Neural cell (in vitro differentiated cells): ENCODE measurements at regions not wholly inside any gene's neighbourhood (a gene's known extent, or its start where the extent isn't known, plus 50 kb on each side); places are given as distances from the start of the nearest gene placed in this dataset.

Experiments
- H2AFZ ChIP-seq: fragments of 200-600, 300-800 bp; sonication (generic), shearing (Covaris generic); 2 replicates; pipeline ENCODE4 v1.6.0; 2014; ENCODE audit warnings: low read depth, mild to moderate bottlenecking, antibody characterized with exemption, low read length, moderate library complexity
- H3F3A ChIP-seq: fragments of 200-600 bp; shearing (Covaris generic); 2 replicates; pipeline ENCODE4 v1.6.1; 2016; ENCODE audit warnings: mild to moderate bottlenecking, moderate library complexity, mixed read lengths, antibody characterized with exemption, low read length; ENCODE audit not compliant: insufficient read depth, poor library complexity, severe bottlenecking
- H3K27ac ChIP-seq: fragments of 200-600, 300-800 bp; sonication (generic), shearing (Covaris generic); 2 replicates; pipeline ENCODE4 v1.5.1; 2014; ENCODE audit warnings: mild to moderate bottlenecking, low read length, moderate library complexity
- H3K27me3 ChIP-seq: fragments of 300-800, 200-600 bp; sonication (generic), shearing (Covaris generic); 2 replicates; pipeline ENCODE4 v1.6.0; 2014; ENCODE audit warnings: mild to moderate bottlenecking, low read depth, low read length, moderate library complexity; ENCODE audit not compliant: insufficient read depth
- H3K36me3 ChIP-seq: fragments of 300-800, 200-600 bp; sonication (generic), shearing (Covaris generic); 2 replicates; pipeline ENCODE4 v1.5.1; 2014; ENCODE audit warnings: mild to moderate bottlenecking, antibody characterized with exemption, low read length, moderate library complexity; ENCODE audit not compliant: insufficient read depth
- H3K4me2 ChIP-seq: fragments of 300-800, 200-600 bp; sonication (generic), shearing (Covaris generic); 2 replicates; pipeline ENCODE4 v1.6.0; 2014; ENCODE audit warnings: mild to moderate bottlenecking, low read length
- H3K4me3 ChIP-seq: fragments of 300-800, 200-600 bp; sonication (generic), shearing (Covaris generic); 2 replicates; pipeline ENCODE4 v1.5.1; 2014; ENCODE audit warnings: mild to moderate bottlenecking, low read length, moderate library complexity
- H3K79me2 ChIP-seq: fragments of 200-600 bp; shearing (Covaris generic); replicated peaks from 2 replicates; pipeline ENCODE4 v1.6.0; 2014; ENCODE audit warnings: mild to moderate bottlenecking, low read length, moderate library complexity; ENCODE audit not compliant: insufficient read depth
- H3K9ac ChIP-seq: fragments of 300-800, 200-600 bp; sonication (generic), shearing (Covaris generic); 2 replicates; pipeline ENCODE4 v1.6.1; 2016; ENCODE audit warnings: mild to moderate bottlenecking, low read length, mixed read lengths
- H3K9me2 ChIP-seq: fragments of 200-600 bp; shearing (Covaris generic); 2 replicates; pipeline ENCODE4 v1.6.1; 2016; ENCODE audit warnings: mild to moderate bottlenecking, low read length, mixed read lengths; ENCODE audit not compliant: insufficient read depth
- H3K9me3 ChIP-seq: fragments of 200-600, 300-800 bp; sonication (generic), shearing (Covaris generic); 2 replicates; pipeline ENCODE4 v1.6.1; 2016; ENCODE audit warnings: mild to moderate bottlenecking, mixed run types, low read length, moderate library complexity, mixed read lengths
- H4K20me1 ChIP-seq: fragments of 200-600 bp; shearing (Covaris generic); 2 replicates; pipeline ENCODE4 v1.6.1; 2016; ENCODE audit warnings: mild to moderate bottlenecking, mixed run types; ENCODE audit not compliant: insufficient read depth
- EP300 ChIP-seq: fragments of 450-650 bp; conservative IDR thresholded peaks from 2 replicates; pipeline ENCODE4 v1.6.1; 2014; ENCODE audit warnings: antibody characterized with exemption, mild to moderate bottlenecking, moderate library complexity; ENCODE audit not compliant: poor library complexity, severe bottlenecking
- EZH2 ChIP-seq: fragments of 200-600, 300-800 bp; shearing (Covaris generic), sonication (generic); IDR thresholded peaks from 2 replicates; pipeline ENCODE4 v1.6.1; 2014; ENCODE audit warnings: antibody characterized with exemption, low read length, borderline replicate concordance, mild to moderate bottlenecking; ENCODE audit not compliant: insufficient read depth, poor library complexity, severe bottlenecking
- MXI1 ChIP-seq: fragments of 450-650 bp; conservative IDR thresholded peaks from 2 replicates; pipeline ENCODE4 v1.6.1; 2014; ENCODE audit warnings: antibody characterized with exemption, mild to moderate bottlenecking; ENCODE audit not compliant: poor library complexity, severe bottlenecking
- POLR2AphosphoS5 ChIP-seq: IDR thresholded peaks from 2 replicates; pipeline ENCODE4 v1.6.1; 2012
- RAD21 ChIP-seq: fragments of 450-650 bp; conservative IDR thresholded peaks from 2 replicates; pipeline ENCODE4 v1.6.1; 2014; ENCODE audit warnings: antibody characterized with exemption, mild to moderate bottlenecking, moderate library complexity
- REST ChIP-seq: IDR thresholded peaks from 2 replicates; pipeline ENCODE4 v1.6.1; 2012; ENCODE audit warnings: borderline replicate concordance
- SMC3 ChIP-seq: fragments of 450-650 bp; conservative IDR thresholded peaks from 2 replicates; pipeline ENCODE4 v1.6.1; 2014; ENCODE audit warnings: antibody characterized with exemption, mild to moderate bottlenecking, moderate library complexity; ENCODE audit not compliant: poor library complexity
- TAF1 ChIP-seq: IDR thresholded peaks from 2 replicates; pipeline ENCODE4 v1.6.1; 2012; ENCODE audit warnings: low read depth
- TF ChIP-seq, protein P1 (sequence below): fragments of 450-650 bp; IDR thresholded peaks from 2 replicates; pipeline ENCODE4 v1.5.1; 2014; ENCODE audit warnings: antibody characterized with exemption, mild to moderate bottlenecking, moderate library complexity; ENCODE audit not compliant: poor library complexity, severe bottlenecking

GRCh38 chr7:356087-356486 lies 66.1 kb downstream of the FOXL3 start:
- H3K4me2 ChIP-seq: no peak overlapping the region
- no peak overlapping the region for H3K9ac ChIP-seq
- no peaks in the 10 kb centered on the region for H3K9me3 ChIP-seq
- TF ChIP-seq TAF1: no peak
- TF ChIP-seq POLR2AphosphoS5: no peak
- no peak for TF ChIP-seq EZH2
- no peak for TF ChIP-seq RAD21
- TF ChIP-seq EP300: no peak
- TF ChIP-seq SMC3: no peak
- TF ChIP-seq MXI1: no peak
- TF ChIP-seq, protein P1, sequence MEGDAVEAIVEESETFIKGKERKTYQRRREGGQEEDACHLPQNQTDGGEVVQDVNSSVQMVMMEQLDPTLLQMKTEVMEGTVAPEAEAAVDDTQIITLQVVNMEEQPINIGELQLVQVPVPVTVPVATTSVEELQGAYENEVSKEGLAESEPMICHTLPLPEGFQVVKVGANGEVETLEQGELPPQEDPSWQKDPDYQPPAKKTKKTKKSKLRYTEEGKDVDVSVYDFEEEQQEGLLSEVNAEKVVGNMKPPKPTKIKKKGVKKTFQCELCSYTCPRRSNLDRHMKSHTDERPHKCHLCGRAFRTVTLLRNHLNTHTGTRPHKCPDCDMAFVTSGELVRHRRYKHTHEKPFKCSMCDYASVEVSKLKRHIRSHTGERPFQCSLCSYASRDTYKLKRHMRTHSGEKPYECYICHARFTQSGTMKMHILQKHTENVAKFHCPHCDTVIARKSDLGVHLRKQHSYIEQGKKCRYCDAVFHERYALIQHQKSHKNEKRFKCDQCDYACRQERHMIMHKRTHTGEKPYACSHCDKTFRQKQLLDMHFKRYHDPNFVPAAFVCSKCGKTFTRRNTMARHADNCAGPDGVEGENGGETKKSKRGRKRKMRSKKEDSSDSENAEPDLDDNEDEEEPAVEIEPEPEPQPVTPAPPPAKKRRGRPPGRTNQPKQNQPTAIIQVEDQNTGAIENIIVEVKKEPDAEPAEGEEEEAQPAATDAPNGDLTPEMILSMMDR: no peak
- TF ChIP-seq REST: no peak
- no peaks in the 10 kb centered on the region for H3K36me3 ChIP-seq
- no peaks in the 10 kb centered on the region for H3K9me2 ChIP-seq
- no peaks in the 10 kb centered on the region for H4K20me1 ChIP-seq
- H3K79me2 ChIP-seq: no peaks in the 10 kb centered on the region
- H2AFZ ChIP-seq: no peak overlapping the region
- no peaks in the 10 kb centered on the region for H3K27me3 ChIP-seq
- H3K27ac ChIP-seq: no peak overlapping the region
- H3K4me3 ChIP-seq: no peak overlapping the region
- no peaks in the 10 kb centered on the region for H3F3A ChIP-seq

DNA sequence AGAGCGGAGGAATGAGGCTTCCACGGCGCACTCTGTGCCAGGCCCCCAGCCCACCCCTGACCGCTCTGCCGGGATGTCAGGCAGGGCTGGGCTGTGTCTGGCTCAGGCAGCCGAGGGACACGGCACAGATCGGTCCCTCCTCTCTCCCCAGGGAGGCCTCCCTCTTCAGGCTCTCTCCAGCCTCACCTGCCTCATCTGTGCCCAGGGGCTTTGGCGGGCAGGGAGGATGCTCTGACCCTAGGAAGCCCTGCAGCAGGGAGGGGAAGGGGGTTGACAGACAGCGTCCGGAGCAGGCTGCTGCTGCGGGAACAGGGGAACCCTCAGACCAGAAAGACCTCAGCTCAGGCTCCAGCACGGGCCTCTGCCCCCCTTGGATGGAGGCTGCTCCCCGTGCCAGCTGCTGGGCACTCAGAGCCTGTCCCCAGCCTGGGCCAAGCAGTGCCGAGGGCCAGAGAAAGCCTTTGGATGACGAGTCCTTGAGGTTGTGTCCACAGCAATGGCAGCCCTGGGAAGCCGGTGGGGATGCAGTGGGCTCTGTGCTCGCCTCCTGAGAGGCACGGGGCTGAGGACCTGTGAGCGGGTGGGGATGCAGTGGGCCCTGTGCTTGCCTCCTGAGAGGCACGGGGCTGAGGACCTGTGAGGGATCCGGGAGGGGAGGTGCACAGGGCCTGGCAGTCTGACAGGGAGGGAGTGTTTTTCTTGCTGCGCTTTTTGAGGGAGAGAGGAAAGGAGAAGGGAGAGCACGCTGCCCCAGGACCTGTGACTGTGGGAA lies 66.9 kb downstream of the FOXL3 start:
- Histone ChIP-seq H3K4me3 (no peak overlapping the region), H3K79me2 (no peaks in the 10 kb centered on the region), H4K20me1 (no peaks in the 10 kb centered on the region), H3K9me3 (no peaks in the 10 kb centered on the region), H3K4me2 (no peak overlapping the region), H3K36me3 (no peaks in the 10 kb centered on the region), H3K9ac (no peak overlapping the region), H3K27ac (no peak overlapping the region), H2AFZ (no peak overlapping the region), H3F3A (no peaks in the 10 kb centered on the region), H3K27me3 (no peaks in the 10 kb centered on the region), H3K9me2 (no peaks in the 10 kb centered on the region)
- TF ChIP-seq SMC3 (no peak), EZH2 (no peak), MXI1 (no peak), POLR2AphosphoS5 (no peak), TAF1 (no peak), EP300 (no peak), RAD21 (no peak), REST (no peak)
- TF ChIP-seq, protein P1: no peak
